OCI-LY1 (cell line): ENCODE measurements at regions not wholly inside any gene's neighbourhood (a gene's known extent, or its start where the extent isn't known, plus 50 kb on each side); places are given as distances from the start of the nearest gene placed in this dataset.

ENCODE experiments used
- H2AFZ ChIP-seq: fragments of 200-600 bp; sonication (generic), shearing (Covaris generic); 2 replicates; pipeline ENCODE4 v1.6.0; 2014; ENCODE audit warnings: antibody characterized with exemption, mild to moderate bottlenecking, low read length
- H3F3A ChIP-seq: fragments of 200-600 bp; sonication (generic), shearing (Covaris generic); 2 replicates; pipeline ENCODE4 v1.6.0; 2014; ENCODE audit warnings: mild to moderate bottlenecking, antibody characterized with exemption, low read length, moderate library complexity; ENCODE audit not compliant: insufficient read depth
- H3K27ac ChIP-seq: fragments of 200-600 bp; sonication (generic); 2 replicates; pipeline ENCODE4 v1.5.1; 2014; ENCODE audit warnings: low read length, mixed run types, mild to moderate bottlenecking, low read depth; ENCODE audit not compliant: poor library complexity, severe bottlenecking
- H3K27me3 ChIP-seq: fragments of 200-600 bp; sonication (generic); 2 replicates; pipeline ENCODE4 v1.6.0; 2014; ENCODE audit warnings: antibody characterized with exemption, mild to moderate bottlenecking, low read length, moderate library complexity; ENCODE audit not compliant: insufficient read depth
- H3K36me3 ChIP-seq: fragments of 200-600 bp; sonication (generic); 2 replicates; pipeline ENCODE4 v1.6.1; 2014; ENCODE audit warnings: mild to moderate bottlenecking, antibody characterized with exemption, low read length, moderate library complexity, mixed read lengths; ENCODE audit not compliant: insufficient read depth
- H3K4me1 ChIP-seq: fragments of 200-600 bp; sonication (generic); 2 replicates; pipeline ENCODE4 v1.5.1; 2014; ENCODE audit warnings: mild to moderate bottlenecking, low read length, moderate library complexity; ENCODE audit not compliant: insufficient read depth, severe bottlenecking
- H3K4me2 ChIP-seq: fragments of 200-600 bp; sonication (generic), shearing (Covaris generic); 2 replicates; pipeline ENCODE4 v1.6.1; 2014; ENCODE audit warnings: low read length
- H3K4me3 ChIP-seq: fragments of 200-600 bp; sonication (generic); 2 replicates; pipeline ENCODE4 v1.5.1; 2014; ENCODE audit warnings: low read length, low read depth, mild to moderate bottlenecking, mixed read lengths; ENCODE audit not compliant: poor library complexity, severe bottlenecking
- H3K79me2 ChIP-seq: fragments of 200-600 bp; shearing (Covaris generic); 2 replicates; pipeline ENCODE4 v1.6.1; 2016; ENCODE audit warnings: mixed run types, low read length, mixed read lengths; ENCODE audit not compliant: insufficient read depth
- H3K9ac ChIP-seq: fragments of 200-600 bp; sonication (generic), shearing (Covaris generic); 2 replicates; pipeline ENCODE4 v1.6.1; 2014; ENCODE audit warnings: mild to moderate bottlenecking, low read length, mixed read lengths
- H3K9me2 ChIP-seq: fragments of 200-600 bp; sonication (generic), shearing (Covaris generic); 2 replicates; pipeline ENCODE4 v1.6.1; 2014; ENCODE audit warnings: low read depth, mild to moderate bottlenecking, low read length, mixed read lengths
- H3K9me3 ChIP-seq: fragments of 200-600 bp; shearing (Covaris generic); 2 replicates; pipeline ENCODE4 v1.6.1; 2014; ENCODE audit warnings: low read length, mixed read lengths
- H4K20me1 ChIP-seq: fragments of 200-600 bp; sonication (generic), shearing (Covaris generic); 2 replicates; pipeline ENCODE4 v1.6.0; 2016; ENCODE audit warnings: mild to moderate bottlenecking, low read length; ENCODE audit not compliant: insufficient read depth
- EZH2 ChIP-seq: fragments of 200-600 bp; sonication (generic), shearing (Covaris generic); IDR thresholded peaks from 2 replicates; pipeline ENCODE4 v1.8.0; 2017; ENCODE audit warnings: borderline replicate concordance, mixed run types, mild to moderate bottlenecking, antibody characterized with exemption, low read length, moderate library complexity, mixed read lengths
- TF ChIP-seq, protein P1 (sequence below): fragments of 200-600 bp; sonication (generic), shearing (Covaris generic); IDR thresholded peaks from 2 replicates; pipeline ENCODE4 v1.5.1; 2017; ENCODE audit warnings: mild to moderate bottlenecking, antibody characterized with exemption, low read length, moderate library complexity, mixed read lengths

DNA sequence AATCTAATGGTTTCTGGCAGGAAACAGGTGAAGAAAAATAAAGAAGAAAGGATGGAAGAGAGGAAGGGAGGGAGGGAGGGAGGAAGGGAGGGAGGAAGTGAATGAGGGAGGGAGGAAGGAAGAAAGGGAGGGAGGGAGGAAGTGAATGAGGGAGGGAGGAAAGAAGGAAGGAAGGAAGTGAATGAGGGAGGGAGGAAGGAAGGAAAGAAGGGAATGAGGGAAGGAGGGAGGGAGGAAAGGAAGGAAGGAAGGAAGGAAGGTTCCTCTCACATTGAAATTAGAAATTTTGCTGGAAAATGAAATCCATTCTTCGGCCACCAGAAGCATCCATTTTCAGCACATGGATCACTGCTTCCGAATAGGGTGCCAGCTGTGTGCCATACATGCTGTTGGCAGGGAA, 62.2 kb upstream of the PELI2 start:
- H3K9me3 ChIP-seq, result no peaks in the 10 kb centered on the region
- H3K9ac ChIP-seq, result no peak overlapping the region
- no peaks in the 10 kb centered on the region for H3K9me2 ChIP-seq
- H3K79me2 ChIP-seq, result no peaks in the 10 kb centered on the region
- H3K27ac ChIP-seq, result no peak overlapping the region
- H3K4me1 ChIP-seq, result no peaks in the 10 kb centered on the region
- no peak overlapping the region for H3K4me3 ChIP-seq
- H4K20me1 ChIP-seq, result no peaks in the 10 kb centered on the region
- no peaks in the 10 kb centered on the region for H3F3A ChIP-seq
- H2AFZ ChIP-seq, result no peak overlapping the region
- TF ChIP-seq EZH2, result no peak
- TF ChIP-seq, protein P1, sequence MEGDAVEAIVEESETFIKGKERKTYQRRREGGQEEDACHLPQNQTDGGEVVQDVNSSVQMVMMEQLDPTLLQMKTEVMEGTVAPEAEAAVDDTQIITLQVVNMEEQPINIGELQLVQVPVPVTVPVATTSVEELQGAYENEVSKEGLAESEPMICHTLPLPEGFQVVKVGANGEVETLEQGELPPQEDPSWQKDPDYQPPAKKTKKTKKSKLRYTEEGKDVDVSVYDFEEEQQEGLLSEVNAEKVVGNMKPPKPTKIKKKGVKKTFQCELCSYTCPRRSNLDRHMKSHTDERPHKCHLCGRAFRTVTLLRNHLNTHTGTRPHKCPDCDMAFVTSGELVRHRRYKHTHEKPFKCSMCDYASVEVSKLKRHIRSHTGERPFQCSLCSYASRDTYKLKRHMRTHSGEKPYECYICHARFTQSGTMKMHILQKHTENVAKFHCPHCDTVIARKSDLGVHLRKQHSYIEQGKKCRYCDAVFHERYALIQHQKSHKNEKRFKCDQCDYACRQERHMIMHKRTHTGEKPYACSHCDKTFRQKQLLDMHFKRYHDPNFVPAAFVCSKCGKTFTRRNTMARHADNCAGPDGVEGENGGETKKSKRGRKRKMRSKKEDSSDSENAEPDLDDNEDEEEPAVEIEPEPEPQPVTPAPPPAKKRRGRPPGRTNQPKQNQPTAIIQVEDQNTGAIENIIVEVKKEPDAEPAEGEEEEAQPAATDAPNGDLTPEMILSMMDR, result no peak
- H3K4me2 ChIP-seq, result no peak overlapping the region
- no peaks in the 10 kb centered on the region for H3K36me3 ChIP-seq
- H3K27me3 ChIP-seq, result no peaks in the 10 kb centered on the region

DNA sequence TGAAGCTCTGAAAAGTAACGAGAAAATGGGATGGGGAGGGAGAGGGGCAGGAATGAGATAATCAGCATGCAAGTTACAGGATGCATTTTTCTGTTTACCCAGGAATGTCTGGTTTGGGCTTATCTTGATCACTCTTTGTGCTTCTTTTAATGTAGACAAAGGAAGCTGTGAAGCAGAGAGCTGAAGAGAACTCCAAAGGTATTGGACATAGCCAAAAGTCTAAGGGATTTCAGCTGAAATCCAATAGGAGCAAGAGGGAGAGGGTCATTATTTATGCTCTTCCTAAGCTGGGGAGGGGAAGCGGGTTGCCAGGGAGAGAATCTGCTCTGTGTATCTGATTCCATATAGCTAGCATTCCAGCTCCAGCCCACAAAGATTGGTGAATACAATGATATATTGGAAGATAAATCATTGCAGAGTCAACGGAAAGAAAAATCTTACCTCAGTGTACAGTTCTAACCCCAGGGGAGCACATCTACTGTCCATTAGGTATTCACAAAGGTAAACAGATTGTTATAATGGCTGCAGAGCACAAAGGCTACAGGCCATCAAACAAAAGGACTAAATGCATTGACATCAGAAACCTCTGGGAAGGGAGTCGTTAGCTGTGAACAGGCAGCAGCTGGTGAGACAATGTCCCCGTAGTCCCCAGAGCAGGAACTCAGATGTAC, 61.0 kb upstream of the PELI2 start:
- Histone ChIP-seq H3K4me1 (no peaks in the 10 kb centered on the region), H3K36me3 (no peaks in the 10 kb centered on the region), H3K9me2 (no peaks in the 10 kb centered on the region), H3K4me3 (no peak overlapping the region), H2AFZ (no peak overlapping the region), H4K20me1 (no peaks in the 10 kb centered on the region), H3F3A (no peaks in the 10 kb centered on the region), H3K4me2 (no peak overlapping the region), H3K9me3 (no peaks in the 10 kb centered on the region), H3K79me2 (no peaks in the 10 kb centered on the region), H3K9ac (no peak overlapping the region), H3K27ac (no peak overlapping the region), H3K27me3 (no peaks in the 10 kb centered on the region)
- TF ChIP-seq, protein P1, result no peak
- TF ChIP-seq EZH2, result no peak

- Histone ChIP-seq H3K9me2 (no peaks in the 10 kb centered on the region), H3K4me2 (no peak overlapping the region), H3K27ac (no peak overlapping the region), H2AFZ (no peak overlapping the region), H3K9me3 (no peaks in the 10 kb centered on the region), H3K27me3 (no peaks in the 10 kb centered on the region), H3K9ac (no peak overlapping the region), H3K79me2 (no peaks in the 10 kb centered on the region), H3K4me1 (no peaks in the 10 kb centered on the region), H3K4me3 (no peak overlapping the region), H3F3A (no peaks in the 10 kb centered on the region), H4K20me1 (no peaks in the 10 kb centered on the region), H3K36me3 (no peaks in the 10 kb centered on the region)
- TF ChIP-seq, protein P1, result no peak
- no peak for TF ChIP-seq EZH2
Observed at GRCh38 chr14:56057767-56058166, 60.4 kb upstream of the PELI2 start.
